Heart right ventricle (tissue), 16 donors: ENCODE measurements at regions not wholly inside any gene's neighbourhood (a gene's known extent, or its start where the extent isn't known, plus 50 kb on each side); places are given as distances from the start of the nearest gene placed in this dataset.

Source experiments
- ATAC-seq, 8 donors: fragments of 200-7000 bp; cut with Tn5 transposase; one replicate each; pipeline ENCODE4 v1.9.1; 2020; ENCODE audit warnings: mild to moderate bottlenecking in 8 of 8, moderate library complexity in 8 of 8, moderate number of reproducible peaks in 1 of 8
- DNase-seq, 2 donors: peaks; one replicate each; pipeline ENCODE4 v3.0.0-alpha.2; 2020
- H3K27ac ChIP-seq, 10 donors: fragments of 200-600 bp; sonication (generic) in 2 of 10; one replicate each; pipeline versions ENCODE4 v1.5.0 to v1.8.0; 2020 to 2022; ENCODE audit warnings: mild to moderate bottlenecking in 3 of 10
- H3K27me3 ChIP-seq, 7 donors: fragments of 200-600 bp; one replicate each; pipeline ENCODE4 v1.8.0; 2021 to 2022; ENCODE audit warnings: mild to moderate bottlenecking in 2 of 7
- H3K36me3 ChIP-seq, 9 donors: fragments of 200-600 bp; sonication (generic) in 1 of 9; one replicate each; pipeline versions ENCODE4 v1.5.0 to v1.8.0; 2020 to 2022; ENCODE audit warnings: mild to moderate bottlenecking in 2 of 9
- H3K4me1 ChIP-seq, 9 donors: fragments of 200-600 bp; sonication (generic) in 1 of 9; one replicate each; pipeline versions ENCODE4 v1.5.0 to v1.8.0; 2020 to 2022; ENCODE audit warnings: mild to moderate bottlenecking in 4 of 9
- H3K4me3 ChIP-seq, 10 donors: fragments of 200-600 bp; sonication (generic) in 2 of 10; one replicate each; pipeline versions ENCODE4 v1.5.0 to v1.8.0; 2020 to 2022; ENCODE audit warnings: mild to moderate bottlenecking in 7 of 10, moderate library complexity in 2 of 10
- H3K9me3 ChIP-seq, 11 donors: fragments of 200-600 bp in 10 of 11; sonication (generic) in 2 of 11; one replicate each; pipeline versions ENCODE4 v1.5.0 to v1.8.0; 2013 to 2022; ENCODE audit warnings: mild to moderate bottlenecking in 2 of 11, control low read depth in 1 of 11, moderate library complexity in 1 of 11
- WGBS, 2 donors: extraction: QIAGEN DNeasy Blood & Tissue Kit; methylation state at CpG; one replicate each; pipeline ENCODE4 v1.1.7; 2013; ENCODE audit warnings: inconsistent platforms in 1 of 2; 5-methylcytosine and 5-hydroxymethylcytosine counted together
- intact Hi-C, 10 donors: fragments of 100-400 bp; cut with DNase I; formaldehyde crosslinking; loops; one replicate each; pipeline versions ENCODE4 v1.11.1 to v1.14.2; 2022
- TF ChIP-seq, protein P1 (sequence below), 9 donors: fragments of 200-600 bp; sonication (generic) in 2 of 9; IDR thresholded peaks; one replicate each; pipeline versions ENCODE4 v1.5.0 to v1.8.0; 2021 to 2022; ENCODE audit warnings: antibody characterized with exemption in 9 of 9, mild to moderate bottlenecking in 5 of 9, moderate library complexity in 1 of 9
- donor health status: Arrhythmogenic right ventricular cardiomyopathy.
- donor health status: ischemic (EF 13 %, LVEDD 7.1; RV severe dilation, severe dysfunction).
- donor health status: healthy with polysubstance abuse.
- donor health status: DM: no; HTN: yes; CAD: no.
- donor health status: DM: no; HTN: no; CAD: no.
- donor health status: ischemic (EF 25% LVEDD 6.9; RV normal size, moderate dysfunction).
- donor health status: ischemic (EF 25% LVEDD 5.7; RV mildly dilated, moderate dysfunction).
- donor health status: healthy.
- donor health status: DM: yes; HTN: yes; CAD: no.
- donor health status: Ischemic cardiomyopathy.
- donor health status: ischemic (EF 35%, LVEDD 5.7; RV mildly dilated, moderate dysfunction).
- donor health status: nonischemic (EF 11% LVEDD 7.7; RV severe dilation, severe dysfunction).
- donor health status: DM: yes; HTN: yes; CAD: no.
- donor health status: PGD.
- donor health status: ischemic (EF 29% LVEDD 5.4; RV normal size, mild dysfunction).
- donor health status: nonischemic (EF 23%, LVEDD 6.1; RV moderate dilation, normal function).

DNA sequence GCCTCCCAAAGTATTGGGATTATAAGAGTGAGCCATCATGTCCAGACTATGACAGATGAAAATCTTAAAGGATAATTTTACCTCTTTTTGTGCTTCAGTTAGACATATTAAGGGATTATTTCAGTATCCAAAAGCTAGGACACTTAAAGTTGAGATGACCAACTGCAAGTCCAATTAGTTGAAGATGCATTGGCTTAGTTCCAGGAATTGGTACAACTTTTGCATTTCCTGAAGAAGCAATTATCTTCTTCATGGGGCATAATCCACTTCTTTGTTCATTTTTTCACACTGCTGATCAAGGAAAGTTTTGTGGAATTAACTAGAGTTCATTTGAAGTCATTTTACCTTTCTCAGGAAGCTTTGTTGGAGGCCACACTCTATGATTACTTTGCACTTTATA, 72.0 kb upstream of the HECW1 start:
- no peak overlapping the region for H3K4me3 ChIP-seq
- H3K27ac ChIP-seq: no peak overlapping the region
- H3K4me1 ChIP-seq: no peaks in the 10 kb centered on the region
- ATAC-seq: no peak
- intact Hi-C loops: no loop called here
- DNase-seq: no peak
- H3K27me3 ChIP-seq: peaks cover 0 to 8% (median 0%) of the 10 kb centered on the region in 7 donors
- TF ChIP-seq, protein P1, sequence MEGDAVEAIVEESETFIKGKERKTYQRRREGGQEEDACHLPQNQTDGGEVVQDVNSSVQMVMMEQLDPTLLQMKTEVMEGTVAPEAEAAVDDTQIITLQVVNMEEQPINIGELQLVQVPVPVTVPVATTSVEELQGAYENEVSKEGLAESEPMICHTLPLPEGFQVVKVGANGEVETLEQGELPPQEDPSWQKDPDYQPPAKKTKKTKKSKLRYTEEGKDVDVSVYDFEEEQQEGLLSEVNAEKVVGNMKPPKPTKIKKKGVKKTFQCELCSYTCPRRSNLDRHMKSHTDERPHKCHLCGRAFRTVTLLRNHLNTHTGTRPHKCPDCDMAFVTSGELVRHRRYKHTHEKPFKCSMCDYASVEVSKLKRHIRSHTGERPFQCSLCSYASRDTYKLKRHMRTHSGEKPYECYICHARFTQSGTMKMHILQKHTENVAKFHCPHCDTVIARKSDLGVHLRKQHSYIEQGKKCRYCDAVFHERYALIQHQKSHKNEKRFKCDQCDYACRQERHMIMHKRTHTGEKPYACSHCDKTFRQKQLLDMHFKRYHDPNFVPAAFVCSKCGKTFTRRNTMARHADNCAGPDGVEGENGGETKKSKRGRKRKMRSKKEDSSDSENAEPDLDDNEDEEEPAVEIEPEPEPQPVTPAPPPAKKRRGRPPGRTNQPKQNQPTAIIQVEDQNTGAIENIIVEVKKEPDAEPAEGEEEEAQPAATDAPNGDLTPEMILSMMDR (IDR thresholded peaks at IDR 0.05): no peak
- no peaks in the 10 kb centered on the region for H3K36me3 ChIP-seq
- no peaks in the 10 kb centered on the region for H3K9me3 ChIP-seq

DNA sequence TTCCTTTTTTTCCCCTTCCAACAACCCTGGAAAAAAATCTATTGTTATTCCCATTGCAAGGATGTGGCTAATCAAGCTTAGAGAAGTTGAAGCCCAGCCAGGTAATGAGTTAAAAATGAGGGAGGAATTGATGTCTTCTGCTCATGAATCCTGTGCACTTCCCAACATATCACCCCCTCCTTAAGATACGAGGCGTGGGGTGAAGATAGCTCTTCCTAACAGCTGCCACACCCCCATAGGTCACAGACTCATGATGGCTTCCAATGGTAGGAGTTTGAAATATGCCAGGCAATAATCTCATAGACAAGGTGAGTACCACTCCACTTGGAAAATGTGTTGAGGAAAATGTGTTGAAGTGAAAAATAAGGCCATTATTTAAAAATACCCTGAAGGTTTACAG, 71.3 kb upstream of the HECW1 start:
- TF ChIP-seq, protein P1 (IDR thresholded peaks at IDR 0.05): no peak
- DNase-seq (no peak), ATAC-seq (no peak)
- intact Hi-C loops: no loop called here
- WGBS, 2 donors: 35 to 37% methylated on average over 2 of the region's 2 CpGs
- Histone ChIP-seq H3K27ac (no peak overlapping the region), H3K4me1 (no peaks in the 10 kb centered on the region), H3K9me3 (no peaks in the 10 kb centered on the region), H3K27me3 (peaks cover 0 to 8% (median 0%) of the 10 kb centered on the region in 7 donors), H3K36me3 (no peaks in the 10 kb centered on the region), H3K4me3 (no peak overlapping the region)

DNA sequence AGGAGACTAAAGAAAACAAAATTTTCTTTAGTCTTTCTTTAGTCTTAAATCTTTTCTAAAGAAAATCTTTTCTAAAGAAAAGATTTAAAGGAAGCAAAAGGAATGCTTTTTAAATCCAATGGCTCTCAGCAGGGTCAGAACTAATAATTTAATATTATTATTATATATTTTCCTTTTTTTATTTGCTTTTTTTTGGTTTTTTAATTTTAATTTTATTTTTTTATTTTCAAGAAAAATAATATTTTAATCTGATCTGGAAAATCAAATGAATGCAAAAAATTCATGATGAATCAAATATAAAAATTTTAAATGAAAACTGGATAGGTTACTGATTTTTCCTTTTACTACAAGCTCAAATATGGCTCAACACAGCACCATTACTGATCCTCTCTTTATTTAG, 70.7 kb upstream of the HECW1 start:
- no peaks in the 10 kb centered on the region for H3K9me3 ChIP-seq
- no peak overlapping the region for H3K27ac ChIP-seq
- ATAC-seq (no peak), DNase-seq (no peak)
- H3K4me3 ChIP-seq: no peak overlapping the region
- intact Hi-C loops: no loop called here
- TF ChIP-seq, protein P1 (IDR thresholded peaks at IDR 0.05): no peak
- no peaks in the 10 kb centered on the region for H3K4me1 ChIP-seq
- peaks cover 0 to 8% (median 0%) of the 10 kb centered on the region in 7 donors for H3K27me3 ChIP-seq
- H3K36me3 ChIP-seq: no peaks in the 10 kb centered on the region

DNA sequence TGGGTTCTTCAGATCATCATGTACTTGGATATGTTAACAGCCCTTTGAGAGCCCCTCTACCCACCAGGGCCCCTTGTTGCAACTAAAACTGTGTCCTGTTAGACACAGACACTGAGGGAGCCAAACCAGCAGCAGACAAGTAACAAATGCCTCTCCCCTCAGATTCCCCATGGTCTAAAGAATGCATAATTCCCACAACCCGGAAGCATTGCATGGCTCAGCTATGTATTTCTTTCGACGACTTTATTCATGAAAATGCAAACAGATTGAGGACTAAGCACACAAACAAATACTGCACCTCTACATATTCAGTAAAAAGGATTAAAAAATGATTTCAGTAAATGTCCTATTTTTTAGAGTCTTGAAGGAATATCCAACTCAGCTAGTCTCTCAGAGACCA, 70.1 kb upstream of the HECW1 start:
- no peak for DNase-seq
- WGBS, 2 donors: 66 to 68% methylated on average over 3 of the region's 3 CpGs
- intact Hi-C loops: no loop called here

More for the DNA sequence above, 70.1 kb upstream of the HECW1 start:
- Histone ChIP-seq H3K36me3 (no peaks in the 10 kb centered on the region), H3K27ac (no peak overlapping the region), H3K27me3 (peaks cover 0 to 8% (median 0%) of the 10 kb centered on the region in 7 donors), H3K4me1 (no peaks in the 10 kb centered on the region), H3K4me3 (no peak overlapping the region), H3K9me3 (no peaks in the 10 kb centered on the region)
- TF ChIP-seq, protein P1 (IDR thresholded peaks at IDR 0.05): no peak
- ATAC-seq: no peak
